ENCODE measurements at regions not wholly inside any gene's neighbourhood (a gene's known extent, or its start where the extent isn't known, plus 50 kb on each side); places are given as distances from the start of the nearest gene placed in this dataset.

DNA sequence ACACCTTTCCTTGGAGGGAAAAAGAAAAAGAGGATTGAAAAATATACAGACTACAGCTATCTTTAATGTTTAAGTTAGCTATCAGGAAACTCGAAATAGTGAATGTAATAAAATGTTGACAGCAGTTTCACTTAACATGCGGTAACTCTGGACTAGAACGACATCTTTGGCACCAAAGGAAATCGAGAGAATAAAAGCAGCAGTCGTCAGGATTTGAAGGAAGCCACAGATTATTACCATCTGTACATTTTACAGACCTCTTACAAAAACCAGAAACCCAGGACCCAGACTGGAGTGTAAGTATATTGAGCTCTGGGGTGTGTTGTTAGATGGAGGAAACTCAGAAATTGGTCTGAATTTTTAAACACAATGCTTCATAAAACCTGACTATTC is 51.6 kb upstream of the STOX2 start:
- DNase-seq = no peak
